ENCODE measurements at regions not wholly inside any gene's neighbourhood (a gene's known extent, or its start where the extent isn't known, plus 50 kb on each side); places are given as distances from the start of the nearest gene placed in this dataset.

DNA sequence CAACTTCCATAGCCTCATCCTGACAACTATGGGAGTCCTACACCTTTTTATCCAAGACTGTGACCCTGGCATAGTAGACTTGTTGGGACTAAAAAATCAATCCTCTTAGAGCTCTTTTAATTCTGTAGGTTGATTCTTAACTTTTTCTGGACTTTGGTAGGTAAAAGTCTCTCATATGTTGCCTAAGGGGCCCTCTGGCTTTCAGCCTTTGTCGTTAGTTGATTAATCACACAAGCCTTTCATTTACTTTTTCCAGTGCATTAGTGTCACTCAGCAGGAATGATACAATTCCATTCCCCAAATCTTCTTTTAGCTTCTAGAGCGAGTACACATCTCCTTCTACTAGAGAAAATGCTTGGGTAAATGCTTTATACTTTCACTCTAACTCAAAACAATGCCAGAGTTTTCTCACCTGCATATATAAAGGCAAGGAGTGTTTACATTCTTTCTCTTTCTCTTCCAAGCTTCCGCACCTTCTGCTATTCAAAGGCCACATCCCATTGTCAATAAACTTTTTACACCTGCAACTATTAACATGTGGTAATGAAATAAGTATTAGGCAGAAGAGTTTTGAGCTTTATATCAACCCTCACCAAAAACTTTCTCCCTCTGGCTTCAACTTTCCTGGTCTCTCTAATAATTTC is 516.6 kb downstream of the FAM181B start:
- TF ChIP-seq POLR2A (IDR thresholded peaks at IDR 0.05; ENCODE audit: low read depth, low read length), result no peak
- no peak for TF ChIP-seq POLR2AphosphoS5 (IDR thresholded peaks at IDR 0.05; ENCODE audit: low read depth, low read length)
- no peak for TF ChIP-seq TAF1 (IDR thresholded peaks at IDR 0.05; ENCODE audit: borderline replicate concordance, low read depth, low read length)

Data from GM12892 (cell line).